ENCODE measurements at regions not wholly inside any gene's neighbourhood (a gene's known extent, or its start where the extent isn't known, plus 50 kb on each side); places are given as distances from the start of the nearest gene placed in this dataset.
"Not testable (repeated sequence)": the region's sequence is repeated elsewhere in the genome, so short reads cannot be mapped to it uniquely, and the experiment has no call there.

GRCh38 chr5:130546211-130546610 is 618.8 kb downstream of the HINT1 start:
- no peak for DNase-seq

GRCh38 chr5:130545291-130545690 is 619.8 kb downstream of the HINT1 start:
- no peak for DNase-seq

- DNase-seq: no peak
Observed at GRCh38 chr5:130541617-130542221, 623.3 kb downstream of the HINT1 start.

- DNase-seq: no peak
Observed at GRCh38 chr5:130536691-130537090, 628.4 kb downstream of the HINT1 start.

GRCh38 chr5:130532786-130533185 is 628.5 kb downstream of the CHSY3 start:
- DNase-seq: no peak

GRCh38 chr5:130529511-130530485 is 625.5 kb downstream of the CHSY3 start:
- no peak for DNase-seq

GRCh38 chr5:130529111-130529510 is 624.8 kb downstream of the CHSY3 start:
- no peak for DNase-seq

GRCh38 chr5:130528474-130528873 is 624.2 kb downstream of the CHSY3 start:
- no peak for DNase-seq

GRCh38 chr5:130526708-130527107 is 622.4 kb downstream of the CHSY3 start:
- no peak for DNase-seq

- DNase-seq: no peak
Observed at GRCh38 chr5:130520211-130520610, 615.9 kb downstream of the CHSY3 start.

GRCh38 chr5:130514984-130515690 is 610.9 kb downstream of the CHSY3 start:
- no peak for DNase-seq

GRCh38 chr5:130502702-130503101 is 598.4 kb downstream of the CHSY3 start:
- DNase-seq: no peak

GRCh38 chr5:130501151-130501865 is 597.0 kb downstream of the CHSY3 start:
- DNase-seq: no peak

GRCh38 chr5:130500495-130500894 is 596.2 kb downstream of the CHSY3 start:
- not testable (repeated sequence) for DNase-seq

- no peak for DNase-seq
Observed at GRCh38 chr5:130496215-130496614, 592.0 kb downstream of the CHSY3 start.

- no peak for DNase-seq
Observed at GRCh38 chr5:130488252-130488651, 584.0 kb downstream of the CHSY3 start.

- no peak for DNase-seq
Observed at GRCh38 chr5:130479045-130479804, 575.0 kb downstream of the CHSY3 start.

GRCh38 chr5:130476325-130476724 is 572.1 kb downstream of the CHSY3 start:
- DNase-seq: no peak

- DNase-seq: no peak
Observed at GRCh38 chr5:130462516-130462915, 558.3 kb downstream of the CHSY3 start.

GRCh38 chr5:130455175-130455574 is 550.9 kb downstream of the CHSY3 start:
- no peak for DNase-seq

- DNase-seq: no peak
Observed at GRCh38 chr5:130452744-130453143, 548.5 kb downstream of the CHSY3 start.

GRCh38 chr5:130436430-130436829 is 532.2 kb downstream of the CHSY3 start:
- no peak for DNase-seq
